ENCODE measurements at regions not wholly inside any gene's neighbourhood (a gene's known extent, or its start where the extent isn't known, plus 50 kb on each side); places are given as distances from the start of the nearest gene placed in this dataset.

- Histone ChIP-seq H3K4me3 (ENCODE audit: control insufficient read depth in 2 of 3, extremely low read depth in 1 of 3, insufficient read depth in 2 of 3, low read depth in 1 of 3, low read length in 3 of 3) (no peak overlapping the region), H3K9me3 (ENCODE audit: control insufficient read depth, low read depth, low read length) (no peaks in the 10 kb centered on the region), H3K36me3 (ENCODE audit: control insufficient read depth in 2 of 2, extremely low read depth in 1 of 2, insufficient read depth in 2 of 2, low read length in 2 of 2) (no peaks in the 10 kb centered on the region), H3K9ac (ENCODE audit: control insufficient read depth, extremely low read depth, insufficient read depth, low read length) (no peak overlapping the region), H3K4me1 (ENCODE audit: control insufficient read depth, extremely low read depth, insufficient read depth, low read length) (peaks cover 7% of the 10 kb centered on the region), H4K20me1 (ENCODE audit: control insufficient read depth, extremely low read depth, insufficient read depth, low read length) (no peaks in the 10 kb centered on the region), H3K9me1 (ENCODE audit: control insufficient read depth, extremely low read depth, insufficient read depth, low read length) (no peaks in the 10 kb centered on the region), H2AFZ (ENCODE audit: control insufficient read depth, low read length) (no peak overlapping the region), H3K79me2 (ENCODE audit: control insufficient read depth, insufficient read depth, low read length) (no peaks in the 10 kb centered on the region), H3K27ac (ENCODE audit: control insufficient read depth, insufficient read depth, low read length) (no peak overlapping the region), H3K4me2 (ENCODE audit: control insufficient read depth, extremely low read depth, insufficient read depth, low read depth, low read length) (no peak overlapping the region), H3K27me3 (ENCODE audit: control insufficient read depth, extremely low read depth, insufficient read depth, low read length) (no peaks in the 10 kb centered on the region)
- TF ChIP-seq EZH2 (IDR thresholded peaks at IDR 0.05; ENCODE audit: low read length) (no peak), CTCF (optimal IDR thresholded peaks at IDR 0.05 in 1 of 3, IDR thresholded peaks at IDR 0.05 in 1 of 3, conservative IDR thresholded peaks at IDR 0.05 in 1 of 3; ENCODE audit: extremely low read depth in 1 of 3, insufficient read depth in 2 of 3, low read length in 3 of 3) (no peak)
- dilution Hi-C loops (cut with MboI; ENCODE audit: extremely low pct_ligation_motif_present, low sequenced_read_pairs) = no loop called here
- DNase-seq (ENCODE audit: low read depth, low spot score) (no peak), FAIRE-seq (no peak)
Observed at GRCh38 chr10:90381468-90381867, 476.4 kb downstream of the HTR7 start.

GRCh38 chr10:90389876-90390275 is 468.0 kb downstream of the HTR7 start:
- no peaks in the 10 kb centered on the region for H3K4me1 ChIP-seq (ENCODE audit: control insufficient read depth, extremely low read depth, insufficient read depth, low read length)
- no peak for DNase-seq (ENCODE audit: low read depth, low spot score)
- H3K4me2 ChIP-seq (ENCODE audit: control insufficient read depth, extremely low read depth, insufficient read depth, low read depth, low read length) = no peak overlapping the region
- no peak for TF ChIP-seq EZH2 (IDR thresholded peaks at IDR 0.05; ENCODE audit: low read length)
- no peak for TF ChIP-seq CTCF (optimal IDR thresholded peaks at IDR 0.05 in 1 of 3, IDR thresholded peaks at IDR 0.05 in 1 of 3, conservative IDR thresholded peaks at IDR 0.05 in 1 of 3; ENCODE audit: extremely low read depth in 1 of 3, insufficient read depth in 2 of 3, low read length in 3 of 3)
- H3K79me2 ChIP-seq (ENCODE audit: control insufficient read depth, insufficient read depth, low read length) = no peaks in the 10 kb centered on the region
- H3K27ac ChIP-seq (ENCODE audit: control insufficient read depth, insufficient read depth, low read length) = no peak overlapping the region
- no peaks in the 10 kb centered on the region for H3K36me3 ChIP-seq (ENCODE audit: control insufficient read depth in 2 of 2, extremely low read depth in 1 of 2, insufficient read depth in 2 of 2, low read length in 2 of 2)
- no peak overlapping the region for H3K4me3 ChIP-seq (ENCODE audit: control insufficient read depth in 2 of 3, extremely low read depth in 1 of 3, insufficient read depth in 2 of 3, low read depth in 1 of 3, low read length in 3 of 3)
- H3K27me3 ChIP-seq (ENCODE audit: control insufficient read depth, extremely low read depth, insufficient read depth, low read length) = no peaks in the 10 kb centered on the region
- H2AFZ ChIP-seq (ENCODE audit: control insufficient read depth, low read length) = no peak overlapping the region
- FAIRE-seq = no peak
- H4K20me1 ChIP-seq (ENCODE audit: control insufficient read depth, extremely low read depth, insufficient read depth, low read length) = no peaks in the 10 kb centered on the region
- H3K9me3 ChIP-seq (ENCODE audit: control insufficient read depth, low read depth, low read length) = no peaks in the 10 kb centered on the region
- dilution Hi-C loops (cut with MboI; ENCODE audit: extremely low pct_ligation_motif_present, low sequenced_read_pairs) = no loop called here
- H3K9me1 ChIP-seq (ENCODE audit: control insufficient read depth, extremely low read depth, insufficient read depth, low read length) = no peaks in the 10 kb centered on the region
- H3K9ac ChIP-seq (ENCODE audit: control insufficient read depth, extremely low read depth, insufficient read depth, low read length) = no peak overlapping the region
